Cardiac septum (tissue), 1 donor: ENCODE measurements at regions not wholly inside any gene's neighbourhood (a gene's known extent, or its start where the extent isn't known, plus 50 kb on each side); places are given as distances from the start of the nearest gene placed in this dataset.

Source experiments
- DNase-seq: peaks from one replicate; pipeline ENCODE4 v3.0.0-alpha.2; 2020; ENCODE audit warnings: low spot score
- intact Hi-C: fragments of 100-400 bp; cut with DNase I; formaldehyde crosslinking; loops from one replicate; pipeline ENCODE4 v1.14.0; 2022
- donor health status: DM: no; HTN: no; CAD: no.

GRCh38 chr6:113493991-113494390 lies 363.2 kb upstream of the MARCKS start:
- no peak for DNase-seq
- intact Hi-C loops: loop anchor here (10.0 kb wide), 1 partner anchor 709 kb away; no protein-coding TSS in a partner anchor

- intact Hi-C loops: loop anchor here (10.0 kb wide), 1 partner anchor 711 kb away; no protein-coding TSS in a partner anchor
- DNase-seq: no peak
These were observed 361.6 kb upstream of the MARCKS start for GRCh38 chr6:113495521-113495920.

- intact Hi-C loops: loop anchor here (10.0 kb wide), 1 partner anchor 711 kb away; no protein-coding TSS in a partner anchor
- DNase-seq: no peak
These were observed 361.0 kb upstream of the MARCKS start for GRCh38 chr6:113496166-113496565.

GRCh38 chr6:113500221-113500620 lies 356.9 kb upstream of the MARCKS start:
- intact Hi-C loops: no loop called here

GRCh38 chr6:113505084-113505699 lies 352.0 kb upstream of the MARCKS start:
- no peak for DNase-seq
- intact Hi-C loops: no loop called here

More at GRCh38 chr6:113500221-113500620, 356.9 kb upstream of the MARCKS start:
- no peak for DNase-seq

GRCh38 chr6:113508249-113508648 lies 348.9 kb upstream of the MARCKS start:
- DNase-seq: no peak
- intact Hi-C loops: no loop called here

GRCh38 chr6:113511100-113511499 lies 346.0 kb upstream of the MARCKS start:
- DNase-seq: no peak
- intact Hi-C loops: no loop called here

GRCh38 chr6:113512576-113512975 lies 344.6 kb upstream of the MARCKS start:
- no peak for DNase-seq
- intact Hi-C loops: no loop called here

GRCh38 chr6:113513086-113513485 lies 344.1 kb upstream of the MARCKS start:
- no peak for DNase-seq
- intact Hi-C loops: no loop called here

- no peak for DNase-seq
- intact Hi-C loops: no loop called here
These were observed 334.8 kb upstream of the MARCKS start for GRCh38 chr6:113522376-113522775.

- intact Hi-C loops: no loop called here
- DNase-seq: no peak
These were observed 332.3 kb upstream of the MARCKS start for GRCh38 chr6:113524826-113525225.

- intact Hi-C loops: no loop called here
- DNase-seq: no peak
These were observed 330.6 kb upstream of the MARCKS start for GRCh38 chr6:113526553-113526952.

- DNase-seq: no peak
- intact Hi-C loops: no loop called here
These were observed 330.1 kb upstream of the MARCKS start for GRCh38 chr6:113526995-113527394.

GRCh38 chr6:113528111-113528510 lies 329.0 kb upstream of the MARCKS start:
- DNase-seq: no peak
- intact Hi-C loops: no loop called here

GRCh38 chr6:113529196-113529595 lies 327.9 kb upstream of the MARCKS start:
- intact Hi-C loops: no loop called here
- DNase-seq: no peak

GRCh38 chr6:113529879-113530278 lies 327.3 kb upstream of the MARCKS start:
- no peak for DNase-seq
- intact Hi-C loops: no loop called here

- DNase-seq: no peak
- intact Hi-C loops: no loop called here
These were observed 326.4 kb upstream of the MARCKS start for GRCh38 chr6:113530769-113531168.

GRCh38 chr6:113539202-113539601 lies 317.9 kb upstream of the MARCKS start:
- intact Hi-C loops: no loop called here

GRCh38 chr6:113539623-113540022 lies 317.5 kb upstream of the MARCKS start:
- intact Hi-C loops: no loop called here
- DNase-seq: no peak

More at GRCh38 chr6:113539202-113539601, 317.9 kb upstream of the MARCKS start:
- no peak for DNase-seq

GRCh38 chr6:113540466-113540865 lies 316.7 kb upstream of the MARCKS start:
- intact Hi-C loops: no loop called here
- DNase-seq: no peak

GRCh38 chr6:113551168-113551567 lies 306.0 kb upstream of the MARCKS start:
- intact Hi-C loops: no loop called here
- DNase-seq: no peak

GRCh38 chr6:113556775-113557174 lies 300.4 kb upstream of the MARCKS start:
- intact Hi-C loops: no loop called here
- no peak for DNase-seq
